ENCODE measurements at regions not wholly inside any gene's neighbourhood (a gene's known extent, or its start where the extent isn't known, plus 50 kb on each side); places are given as distances from the start of the nearest gene placed in this dataset.
"Not testable (repeated sequence)": the region's sequence is repeated elsewhere in the genome, so short reads cannot be mapped to it uniquely, and the experiment has no call there.

- Histone ChIP-seq H3K36me3 (ENCODE audit: control insufficient read depth in 4 of 4, insufficient read depth in 4 of 4, low read length in 3 of 4) (no peaks in the 10 kb centered on the region), H3K27me3 (replicated peaks in 2 of 5; ENCODE audit: control insufficient read depth in 4 of 5, insufficient read depth in 5 of 5, low read length in 4 of 5) (no peaks in the 10 kb centered on the region), H3K9me3 (ENCODE audit: control extremely low read depth in 1 of 5, control insufficient read depth in 4 of 5, insufficient read depth in 2 of 5, low read depth in 1 of 5, low read length in 4 of 5) (no peaks in the 10 kb centered on the region), H3K4me3 (ENCODE audit: control insufficient read depth in 1 of 7, extremely low read depth in 1 of 7, insufficient read depth in 4 of 7, low read depth in 2 of 7, low read length in 6 of 7) (no peak overlapping the region), H3K27ac (ENCODE audit: insufficient read depth in 1 of 2, low read depth in 1 of 2, low read length in 2 of 2, poor library complexity in 1 of 2, severe bottlenecking in 2 of 2) (no peak overlapping the region), H3K4me1 (ENCODE audit: control extremely low read depth in 1 of 4, control insufficient read depth in 4 of 4, insufficient read depth in 4 of 4, low read length in 3 of 4) (no peaks in the 10 kb centered on the region)
- CTCF ChIA-PET, result no interaction called here
- DNase-seq, result no peak
- POLR2A ChIA-PET, result no interaction called here
These were observed 228.4 kb upstream of the CAND1 start for GRCh38 chr12:67040861-67041137.

GRCh38 chr12:67042697-67043131, 226.4 kb upstream of the CAND1 start:
- Histone ChIP-seq H3K4me3 (ENCODE audit: control insufficient read depth in 1 of 7, extremely low read depth in 1 of 7, insufficient read depth in 4 of 7, low read depth in 2 of 7, low read length in 6 of 7) (no peak overlapping the region), H3K9me3 (ENCODE audit: control extremely low read depth in 1 of 5, control insufficient read depth in 4 of 5, insufficient read depth in 2 of 5, low read depth in 1 of 5, low read length in 4 of 5) (no peaks in the 10 kb centered on the region), H3K36me3 (ENCODE audit: control insufficient read depth in 4 of 4, insufficient read depth in 4 of 4, low read length in 3 of 4) (no peaks in the 10 kb centered on the region), H3K4me1 (ENCODE audit: control extremely low read depth in 1 of 4, control insufficient read depth in 4 of 4, insufficient read depth in 4 of 4, low read length in 3 of 4) (no peaks in the 10 kb centered on the region), H3K27ac (ENCODE audit: insufficient read depth in 1 of 2, low read depth in 1 of 2, low read length in 2 of 2, poor library complexity in 1 of 2, severe bottlenecking in 2 of 2) (no peak overlapping the region), H3K27me3 (replicated peaks in 2 of 5; ENCODE audit: control insufficient read depth in 4 of 5, insufficient read depth in 5 of 5, low read length in 4 of 5) (no peaks in the 10 kb centered on the region)
- DNase-seq, result no peak
- CTCF ChIA-PET, result no interaction called here
- POLR2A ChIA-PET, result no interaction called here
- 100% methylated on average over 2 of the region's 2 CpGs for WGBS (ENCODE audit: insufficient coverage)

GRCh38 chr12:67043771-67044170, 225.4 kb upstream of the CAND1 start:
- no peak overlapping the region for H3K4me3 ChIP-seq (ENCODE audit: control insufficient read depth in 1 of 7, extremely low read depth in 1 of 7, insufficient read depth in 4 of 7, low read depth in 2 of 7, low read length in 6 of 7)
- ChIA-PET CTCF (interaction anchor here (0.6 kb wide), 1 partner anchor 180 kb away, joined by 3 read pairs; no protein-coding TSS in a partner anchor), POLR2A (no interaction called here)
- no CpG with 5 or more reads among the region's 1 CpG for WGBS (ENCODE audit: insufficient coverage)
- no peaks in the 10 kb centered on the region for H3K27me3 ChIP-seq (replicated peaks in 2 of 5; ENCODE audit: control insufficient read depth in 4 of 5, insufficient read depth in 5 of 5, low read length in 4 of 5)
- no peaks in the 10 kb centered on the region for H3K4me1 ChIP-seq (ENCODE audit: control extremely low read depth in 1 of 4, control insufficient read depth in 4 of 4, insufficient read depth in 4 of 4, low read length in 3 of 4)
- no peak overlapping the region for H3K27ac ChIP-seq (ENCODE audit: insufficient read depth in 1 of 2, low read depth in 1 of 2, low read length in 2 of 2, poor library complexity in 1 of 2, severe bottlenecking in 2 of 2)
- DNase-seq, result no peak
- no peaks in the 10 kb centered on the region for H3K36me3 ChIP-seq (ENCODE audit: control insufficient read depth in 4 of 4, insufficient read depth in 4 of 4, low read length in 3 of 4)
- H3K9me3 ChIP-seq (ENCODE audit: control extremely low read depth in 1 of 5, control insufficient read depth in 4 of 5, insufficient read depth in 2 of 5, low read depth in 1 of 5, low read length in 4 of 5), result no peaks in the 10 kb centered on the region

GRCh38 chr12:67045650-67046049, 223.5 kb upstream of the CAND1 start:
- H3K9me3 ChIP-seq (ENCODE audit: control extremely low read depth in 1 of 5, control insufficient read depth in 4 of 5, insufficient read depth in 2 of 5, low read depth in 1 of 5, low read length in 4 of 5), result no peaks in the 10 kb centered on the region
- H3K4me3 ChIP-seq (ENCODE audit: control insufficient read depth in 1 of 7, extremely low read depth in 1 of 7, insufficient read depth in 4 of 7, low read depth in 2 of 7, low read length in 6 of 7), result no peak overlapping the region
- POLR2A ChIA-PET, result no interaction called here
- no peaks in the 10 kb centered on the region for H3K36me3 ChIP-seq (ENCODE audit: control insufficient read depth in 4 of 4, insufficient read depth in 4 of 4, low read length in 3 of 4)
- H3K27me3 ChIP-seq (replicated peaks in 2 of 5; ENCODE audit: control insufficient read depth in 4 of 5, insufficient read depth in 5 of 5, low read length in 4 of 5), result no peaks in the 10 kb centered on the region
- CTCF ChIA-PET, result no interaction called here
- H3K27ac ChIP-seq (ENCODE audit: insufficient read depth in 1 of 2, low read depth in 1 of 2, low read length in 2 of 2, poor library complexity in 1 of 2, severe bottlenecking in 2 of 2), result no peak overlapping the region
- WGBS (ENCODE audit: insufficient coverage), result 97% methylated on average over 5 of the region's 5 CpGs
- H3K4me1 ChIP-seq (ENCODE audit: control extremely low read depth in 1 of 4, control insufficient read depth in 4 of 4, insufficient read depth in 4 of 4, low read length in 3 of 4), result no peaks in the 10 kb centered on the region
- DNase-seq, result no peak

GRCh38 chr12:67046062-67046461, 223.1 kb upstream of the CAND1 start:
- 93% methylated on average over 2 of the region's 4 CpGs for WGBS (ENCODE audit: insufficient coverage)
- no peaks in the 10 kb centered on the region for H3K9me3 ChIP-seq (ENCODE audit: control extremely low read depth in 1 of 5, control insufficient read depth in 4 of 5, insufficient read depth in 2 of 5, low read depth in 1 of 5, low read length in 4 of 5)
- ChIA-PET POLR2A (no interaction called here), CTCF (interaction anchor here (0.7 kb wide), 1 partner anchor 16 kb away, joined by 3 read pairs; no protein-coding TSS in a partner anchor)
- no peak overlapping the region for H3K4me3 ChIP-seq (ENCODE audit: control insufficient read depth in 1 of 7, extremely low read depth in 1 of 7, insufficient read depth in 4 of 7, low read depth in 2 of 7, low read length in 6 of 7)
- H3K4me1 ChIP-seq (ENCODE audit: control extremely low read depth in 1 of 4, control insufficient read depth in 4 of 4, insufficient read depth in 4 of 4, low read length in 3 of 4), result no peaks in the 10 kb centered on the region
- DNase-seq, result no peak
- no peaks in the 10 kb centered on the region for H3K36me3 ChIP-seq (ENCODE audit: control insufficient read depth in 4 of 4, insufficient read depth in 4 of 4, low read length in 3 of 4)
- H3K27me3 ChIP-seq (replicated peaks in 2 of 5; ENCODE audit: control insufficient read depth in 4 of 5, insufficient read depth in 5 of 5, low read length in 4 of 5), result no peaks in the 10 kb centered on the region
- H3K27ac ChIP-seq (ENCODE audit: insufficient read depth in 1 of 2, low read depth in 1 of 2, low read length in 2 of 2, poor library complexity in 1 of 2, severe bottlenecking in 2 of 2), result no peak overlapping the region

- no peak for DNase-seq
- Histone ChIP-seq H3K4me1 (ENCODE audit: control extremely low read depth in 1 of 4, control insufficient read depth in 4 of 4, insufficient read depth in 4 of 4, low read length in 3 of 4) (no peaks in the 10 kb centered on the region), H3K9me3 (ENCODE audit: control extremely low read depth in 1 of 5, control insufficient read depth in 4 of 5, insufficient read depth in 2 of 5, low read depth in 1 of 5, low read length in 4 of 5) (no peaks in the 10 kb centered on the region), H3K27me3 (replicated peaks in 2 of 5; ENCODE audit: control insufficient read depth in 4 of 5, insufficient read depth in 5 of 5, low read length in 4 of 5) (no peaks in the 10 kb centered on the region), H3K36me3 (ENCODE audit: control insufficient read depth in 4 of 4, insufficient read depth in 4 of 4, low read length in 3 of 4) (no peaks in the 10 kb centered on the region), H3K4me3 (ENCODE audit: control insufficient read depth in 1 of 7, extremely low read depth in 1 of 7, insufficient read depth in 4 of 7, low read depth in 2 of 7, low read length in 6 of 7) (no peak overlapping the region), H3K27ac (ENCODE audit: insufficient read depth in 1 of 2, low read depth in 1 of 2, low read length in 2 of 2, poor library complexity in 1 of 2, severe bottlenecking in 2 of 2) (no peak overlapping the region)
- WGBS (ENCODE audit: insufficient coverage), result 90% methylated on average over 2 of the region's 2 CpGs
- ChIA-PET POLR2A (no interaction called here), CTCF (no interaction called here)
These were observed 221.5 kb upstream of the CAND1 start for GRCh38 chr12:67047634-67048033.

GRCh38 chr12:67048371-67048770, 220.8 kb upstream of the CAND1 start:
- no peak for DNase-seq
- no peaks in the 10 kb centered on the region for H3K36me3 ChIP-seq (ENCODE audit: control insufficient read depth in 4 of 4, insufficient read depth in 4 of 4, low read length in 3 of 4)
- H3K4me1 ChIP-seq (ENCODE audit: control extremely low read depth in 1 of 4, control insufficient read depth in 4 of 4, insufficient read depth in 4 of 4, low read length in 3 of 4), result no peaks in the 10 kb centered on the region
- ChIA-PET POLR2A (no interaction called here), CTCF (no interaction called here)
- H3K4me3 ChIP-seq (ENCODE audit: control insufficient read depth in 1 of 7, extremely low read depth in 1 of 7, insufficient read depth in 4 of 7, low read depth in 2 of 7, low read length in 6 of 7), result no peak overlapping the region
- no peak overlapping the region for H3K27ac ChIP-seq (ENCODE audit: insufficient read depth in 1 of 2, low read depth in 1 of 2, low read length in 2 of 2, poor library complexity in 1 of 2, severe bottlenecking in 2 of 2)
- H3K27me3 ChIP-seq (replicated peaks in 2 of 5; ENCODE audit: control insufficient read depth in 4 of 5, insufficient read depth in 5 of 5, low read length in 4 of 5), result no peaks in the 10 kb centered on the region
- H3K9me3 ChIP-seq (ENCODE audit: control extremely low read depth in 1 of 5, control insufficient read depth in 4 of 5, insufficient read depth in 2 of 5, low read depth in 1 of 5, low read length in 4 of 5), result no peaks in the 10 kb centered on the region
- 92% methylated on average over 2 of the region's 5 CpGs for WGBS (ENCODE audit: insufficient coverage)

GRCh38 chr12:67049199-67049598, 220.0 kb upstream of the CAND1 start:
- H3K27ac ChIP-seq (ENCODE audit: insufficient read depth in 1 of 2, low read depth in 1 of 2, low read length in 2 of 2, poor library complexity in 1 of 2, severe bottlenecking in 2 of 2); H3K9me3 ChIP-seq (ENCODE audit: control extremely low read depth in 1 of 5, control insufficient read depth in 4 of 5, insufficient read depth in 2 of 5, low read depth in 1 of 5, low read length in 4 of 5); H3K4me3 ChIP-seq (ENCODE audit: control insufficient read depth in 1 of 7, extremely low read depth in 1 of 7, insufficient read depth in 4 of 7, low read depth in 2 of 7, low read length in 6 of 7); CTCF ChIA-PET; H3K4me1 ChIP-seq (ENCODE audit: control extremely low read depth in 1 of 4, control insufficient read depth in 4 of 4, insufficient read depth in 4 of 4, low read length in 3 of 4); DNase-seq; H3K27me3 ChIP-seq (replicated peaks in 2 of 5; ENCODE audit: control insufficient read depth in 4 of 5, insufficient read depth in 5 of 5, low read length in 4 of 5); H3K36me3 ChIP-seq (ENCODE audit: control insufficient read depth in 4 of 4, insufficient read depth in 4 of 4, low read length in 3 of 4): not testable (repeated sequence)
- 71% methylated on average over 4 of the region's 4 CpGs for WGBS (ENCODE audit: insufficient coverage)
- POLR2A ChIA-PET, result interaction anchor here (0.6 kb wide), 1 partner anchor 216 kb away, joined by 3 read pairs; no protein-coding TSS in a partner anchor
